SK-N-SH (cell line): ENCODE measurements at regions not wholly inside any gene's neighbourhood (a gene's known extent, or its start where the extent isn't known, plus 50 kb on each side); places are given as distances from the start of the nearest gene placed in this dataset.

Source experiments
- CTCF ChIA-PET: fragments of 300-600, 350-600 bp; formaldehyde crosslinking; extraction: SDS; loops from one replicate; lab custom pipeline; 2021; lab: Yijun Ruan, JAX
- POLR2A ChIA-PET: fragments of 350-600 bp; sonication (Branson Sonifier 250); formaldehyde crosslinking; extraction: SDS; loops from one replicate; lab custom pipeline; 2020; ENCODE audit warnings: antibody characterized with exemption, inconsistent platforms; lab: Yijun Ruan, JAX
- DNase-seq: peaks from one replicate; pipeline ENCODE4 v3.0.0; 2012
- H2AFZ ChIP-seq: fragments of 200-600 bp; sonication (generic); 2 replicates; pipeline ENCODE4 v1.8.1; 2016; ENCODE audit warnings: antibody characterized with exemption, mild to moderate bottlenecking, low read depth
- H3F3A ChIP-seq: fragments of 200-600 bp; sonication (generic); replicated peaks from 2 replicates; pipeline ENCODE3; 2016; ENCODE audit warnings: antibody characterized with exemption, mild to moderate bottlenecking; ENCODE audit not compliant: insufficient read depth
- H3K27ac ChIP-seq, 2 experiments: fragments of 200-500 bp in 1 of 2; fragments of 200-600 bp in 1 of 2; sonication (Bioruptor generic) in 1 of 2; sonication (generic), shearing (Covaris generic) in 1 of 2; 2 replicates each; pipeline versions ENCODE4 v1.5.1 to v1.6.1; 2014 to 2016; ENCODE audit warnings: low read depth in 2 of 2, inconsistent platforms in 1 of 2, low read length in 1 of 2, mild to moderate bottlenecking in 1 of 2, mixed read lengths in 1 of 2
- H3K27me3 ChIP-seq: fragments of 200-600 bp; sonication (generic), shearing (Covaris generic); 2 replicates; pipeline ENCODE4 v1.6.1; 2016; ENCODE audit warnings: mixed run types; ENCODE audit not compliant: insufficient read depth
- H3K36me3 ChIP-seq, 2 experiments: fragments of 200-500 bp in 1 of 2; fragments of 200-600 bp in 1 of 2; sonication (Bioruptor generic) in 1 of 2; sonication (generic) in 1 of 2; replicated peaks in 1 of 2; 2 replicates each; pipeline versions ENCODE3 to v1.5.1; 2014 to 2016; ENCODE audit warnings: low read length in 1 of 2, mild to moderate bottlenecking in 1 of 2; ENCODE audit not compliant: insufficient read depth in 2 of 2, control insufficient read depth in 1 of 2
- H3K4me1 ChIP-seq, 2 experiments: fragments of 200-500 bp in 1 of 2; fragments of 200-600 bp in 1 of 2; sonication (Bioruptor generic) in 1 of 2; sonication (generic), shearing (Covaris generic) in 1 of 2; 2 replicates each; pipeline versions ENCODE4 v1.5.1 to v1.6.1; 2014 to 2016; ENCODE audit warnings: low read depth in 1 of 2, low read length in 1 of 2, mixed run types in 1 of 2; ENCODE audit not compliant: insufficient read depth in 2 of 2, control insufficient read depth in 1 of 2
- H3K4me2 ChIP-seq: fragments of 200-600 bp; sonication (generic), shearing (Covaris generic); 2 replicates; pipeline ENCODE4 v1.6.1; 2017; ENCODE audit warnings: mixed run types
- H3K4me3 ChIP-seq, 2 experiments: fragments of 200-500 bp in 1 of 2; fragments of 200-600 bp in 1 of 2; sonication (Bioruptor generic) in 1 of 2; sonication (generic), shearing (Covaris generic) in 1 of 2; 2 replicates each; pipeline versions ENCODE4 v1.5.1 to v1.8.1; 2014 to 2016; ENCODE audit warnings: low read depth in 2 of 2, inconsistent platforms in 1 of 2, low read length in 1 of 2, mild to moderate bottlenecking in 1 of 2, mixed read lengths in 1 of 2, moderate library complexity in 1 of 2
- H3K79me2 ChIP-seq: fragments of 200-600 bp; sonication (generic); 2 replicates; pipeline ENCODE4 v1.8.1; 2017; ENCODE audit warnings: mild to moderate bottlenecking; ENCODE audit not compliant: insufficient read depth
- H3K9ac ChIP-seq: fragments of 200-600 bp; sonication (generic); 2 replicates; pipeline ENCODE4 v1.6.1; 2017; ENCODE audit warnings: mixed run types
- H3K9me2 ChIP-seq: fragments of 200-600 bp; sonication (generic); 2 replicates; pipeline ENCODE4 v1.6.1; 2017; ENCODE audit warnings: mixed run types
- H3K9me3 ChIP-seq: fragments of 200-600 bp; sonication (generic); 2 replicates; pipeline ENCODE4 v1.6.1; 2017; ENCODE audit warnings: mixed run types, mild to moderate bottlenecking, moderate library complexity
- H4K20me1 ChIP-seq: fragments of 200-600 bp; sonication (generic); 2 replicates; pipeline ENCODE4 v1.6.1; 2017; ENCODE audit warnings: mild to moderate bottlenecking, mixed run types; ENCODE audit not compliant: insufficient read depth
- ELF1 ChIP-seq: IDR thresholded peaks from 2 replicates; pipeline ENCODE4 v1.4.0; 2012
- EP300 ChIP-seq, 2 experiments: IDR thresholded peaks; 2 replicates each; pipeline versions ENCODE4 v1.4.0 to v1.6.1; 2012; ENCODE audit warnings: borderline replicate concordance in 1 of 2, low read depth in 1 of 2, low read length in 1 of 2
- EZH2phosphoT487 ChIP-seq: fragments of 200-600 bp; sonication (generic); IDR thresholded peaks from 2 replicates; pipeline ENCODE4 v1.6.1; 2017; ENCODE audit warnings: low read depth, mixed run types, mild to moderate bottlenecking, antibody characterized with exemption, moderate library complexity, borderline replicate concordance
- FOSL2 ChIP-seq: IDR thresholded peaks from 2 replicates; pipeline ENCODE4 v1.4.0; 2012; ENCODE audit warnings: low read depth, mild to moderate bottlenecking, moderate library complexity, borderline replicate concordance
- FOXJ3 ChIP-seq: sonication (generic); formaldehyde crosslinking; IDR thresholded peaks from 2 replicates; pipeline ENCODE4 v1.5.1; 2020; ENCODE audit warnings: mild to moderate bottlenecking, missing genetic modification reagents
- GABPA ChIP-seq: IDR thresholded peaks from 2 replicates; pipeline ENCODE4 v1.4.0; 2012; ENCODE audit warnings: low read depth, mild to moderate bottlenecking
- GATA2 ChIP-seq: sonication (generic); formaldehyde crosslinking; IDR thresholded peaks from 2 replicates; pipeline ENCODE4 v1.5.0; 2020; ENCODE audit warnings: mild to moderate bottlenecking, missing genetic modification reagents
- NFIC ChIP-seq: IDR thresholded peaks from 2 replicates; pipeline ENCODE4 v1.4.0; 2012; ENCODE audit warnings: borderline replicate concordance
- RAD21 ChIP-seq: IDR thresholded peaks from 2 replicates; pipeline ENCODE4 v1.6.1; 2012; ENCODE audit warnings: mild to moderate bottlenecking, low read length
- RCOR1 ChIP-seq: fragments of 150-350 bp; IDR thresholded peaks from 2 replicates; pipeline ENCODE4 v1.6.1; 2017; ENCODE audit warnings: antibody characterized with exemption, low read length
- RFX5 ChIP-seq: IDR thresholded peaks from 2 replicates; pipeline ENCODE4 v1.6.1; 2012; ENCODE audit warnings: mild to moderate bottlenecking, improper control_type of control experiment, low read length
- SIN3A ChIP-seq: IDR thresholded peaks from 2 replicates; pipeline ENCODE4 v1.6.1; 2012; ENCODE audit warnings: low read depth, mild to moderate bottlenecking, low read length, moderate library complexity, borderline replicate concordance
- SMC3 ChIP-seq: IDR thresholded peaks from 2 replicates; pipeline ENCODE4 v1.6.1; 2012; ENCODE audit warnings: low read depth, low read length, improper control_type of control experiment
- TEAD4 ChIP-seq: IDR thresholded peaks from 2 replicates; pipeline ENCODE4 v1.4.0; 2012; ENCODE audit warnings: mild to moderate bottlenecking, borderline replicate concordance; ENCODE audit not compliant: insufficient read depth
- USF1 ChIP-seq: IDR thresholded peaks from 2 replicates; pipeline ENCODE4 v1.4.0; 2012; ENCODE audit warnings: low read depth, borderline replicate concordance
- USF2 ChIP-seq: fragments of 150-350 bp; IDR thresholded peaks from 2 replicates; pipeline ENCODE4 v1.6.1; 2017; ENCODE audit warnings: antibody characterized with exemption, low read length, low read depth, borderline replicate concordance
- YY1 ChIP-seq: IDR thresholded peaks from 2 replicates; pipeline ENCODE4 v1.4.0; 2012; ENCODE audit warnings: low read depth, mild to moderate bottlenecking
- WGBS: methylation state at CpG from one replicate; pipeline ENCODE4 v1.1.6; 2017; ENCODE audit warnings: low lambda C conversion rate; 5-methylcytosine and 5-hydroxymethylcytosine counted together
- TF ChIP-seq, protein P1 (sequence below): IDR thresholded peaks from 2 replicates; pipeline ENCODE4 v1.4.0; 2012; ENCODE audit warnings: low read depth

DNA sequence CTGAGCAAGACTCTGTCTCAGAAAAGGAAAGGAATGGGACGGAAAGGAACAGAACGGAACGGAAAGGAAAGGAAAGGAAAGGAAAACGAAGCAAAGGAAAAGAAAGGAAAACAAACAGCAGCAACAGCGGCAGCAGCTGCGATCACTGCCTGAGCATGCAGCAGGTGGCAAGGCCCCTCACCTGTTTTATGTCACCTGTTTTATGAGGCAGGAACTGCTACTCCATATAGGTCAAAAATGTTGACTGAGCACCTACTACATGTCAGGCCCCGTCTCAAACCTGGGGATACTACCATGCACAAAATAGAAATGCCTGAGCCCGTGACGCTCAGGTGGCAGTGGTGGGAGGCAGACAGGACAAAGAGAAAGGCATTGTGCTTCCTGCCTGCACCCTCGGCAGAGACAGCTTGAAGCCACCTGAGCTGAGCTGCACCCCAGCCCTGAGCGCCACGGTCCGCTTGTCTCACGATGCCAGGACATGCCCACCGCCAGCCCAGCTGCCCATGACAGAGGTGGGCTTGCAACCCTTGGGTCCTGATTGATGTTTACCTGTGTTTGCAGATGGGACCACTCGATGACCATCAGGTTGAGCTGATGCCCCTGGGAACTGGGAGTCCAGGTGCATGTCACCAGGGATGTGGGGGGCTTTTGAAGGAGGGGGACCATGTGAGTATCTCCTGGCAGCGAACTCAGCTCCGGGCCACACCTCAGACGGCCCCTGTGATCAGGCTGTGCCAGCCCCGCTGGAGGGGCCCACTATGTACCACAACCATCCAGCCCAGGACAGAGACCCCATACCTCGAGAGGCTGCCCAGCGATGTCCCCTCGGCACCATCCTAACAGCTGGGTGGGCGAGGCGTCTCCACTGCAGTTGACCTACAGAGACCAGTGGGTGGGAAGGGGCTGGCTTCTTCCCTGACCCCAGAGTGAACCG lies 77.4 kb downstream of the RMI2 start:
- no peaks in the 10 kb centered on the region for H3K36me3 ChIP-seq
- CTCF ChIA-PET: interaction anchor here (1.6 kb wide), 1 partner anchor 219 kb away, joined by 5 read pairs; no protein-coding TSS in a partner anchor
- no peak overlapping the region for H3K4me3 ChIP-seq
- H3K27ac ChIP-seq: no peak overlapping the region
- H3K9ac ChIP-seq: no peak overlapping the region
- TF ChIP-seq RAD21 (no peak), GABPA (no peak), USF1 (no peak), SIN3A (no peak)
- TF ChIP-seq, all 33 proteins: peak for 0
- no peaks in the 10 kb centered on the region for H3F3A ChIP-seq
- no peaks in the 10 kb centered on the region for H3K79me2 ChIP-seq
- H2AFZ ChIP-seq: no peak overlapping the region
- no peaks in the 10 kb centered on the region for H3K27me3 ChIP-seq
- no peaks in the 10 kb centered on the region for H3K4me1 ChIP-seq
- POLR2A ChIA-PET: no interaction called here
- no peaks in the 10 kb centered on the region for H3K9me2 ChIP-seq
- no peak for DNase-seq
- H3K4me2 ChIP-seq: no peak overlapping the region
- whole genome bisulfite sequencing: 76% methylated on average over 15 of the region's 26 CpGs
- H3K9me3 ChIP-seq: no peaks in the 10 kb centered on the region
- no peaks in the 10 kb centered on the region for H4K20me1 ChIP-seq

GRCh38 chr16:11423315-11424117 lies 78.3 kb downstream of the RMI2 start:
- Histone ChIP-seq H3K27ac (no peak overlapping the region), H3K4me3 (no peak overlapping the region), H4K20me1 (no peaks in the 10 kb centered on the region), H3K27me3 (no peaks in the 10 kb centered on the region), H3K79me2 (no peaks in the 10 kb centered on the region), H3F3A (no peaks in the 10 kb centered on the region), H3K9me2 (no peaks in the 10 kb centered on the region), H3K9ac (no peak overlapping the region), H3K9me3 (no peaks in the 10 kb centered on the region), H3K4me2 (no peak overlapping the region), H3K4me1 (no peaks in the 10 kb centered on the region), H2AFZ (no peak overlapping the region), H3K36me3 (no peaks in the 10 kb centered on the region)
- 71% methylated on average over 9 of the region's 24 CpGs for WGBS
- no peak for DNase-seq
- TF ChIP-seq SIN3A (no peak), RFX5 (no peak), YY1 (no peak), NFIC (no peak), USF1 (no peak)
- ChIA-PET CTCF (interaction anchor here (1.6 kb wide), 1 partner anchor 218 kb away, joined by 5 read pairs; no protein-coding TSS in a partner anchor), POLR2A (no interaction called here)

- H3F3A ChIP-seq: no peaks in the 10 kb centered on the region
- WGBS: 100% methylated on average over 1 of the region's 15 CpGs
- POLR2A ChIA-PET: no interaction called here
- no peaks in the 10 kb centered on the region for H3K9me2 ChIP-seq
- no peak overlapping the region for H3K4me3 ChIP-seq
- no peak for DNase-seq
- H2AFZ ChIP-seq: no peak overlapping the region
- no peaks in the 10 kb centered on the region for H3K27me3 ChIP-seq
- no peak overlapping the region for H3K27ac ChIP-seq
- H4K20me1 ChIP-seq: no peaks in the 10 kb centered on the region
- no peaks in the 10 kb centered on the region for H3K36me3 ChIP-seq
- no peaks in the 10 kb centered on the region for H3K9me3 ChIP-seq
- no peak overlapping the region for H3K4me2 ChIP-seq
- H3K9ac ChIP-seq: no peak overlapping the region
- H3K4me1 ChIP-seq: no peaks in the 10 kb centered on the region
- CTCF ChIA-PET: interaction anchor here (1.7 kb wide), 1 partner anchor 16 kb away, joined by 6 read pairs; no protein-coding TSS in a partner anchor
- no peaks in the 10 kb centered on the region for H3K79me2 ChIP-seq
- TF ChIP-seq TEAD4 (no peak), GATA2 (CRISPR knock-in tag) (no peak), FOSL2 (no peak), FOXJ3 (CRISPR knock-in tag) (no peak), NFIC (no peak), SMC3 (no peak), EP300 (IDR thresholded peaks at IDR 0.05; ENCODE audit: borderline replicate concordance in 1 of 2, low read depth in 1 of 2, low read length in 1 of 2) (no peak), EZH2phosphoT487 (no peak), RCOR1 (no peak), ELF1 (no peak), USF2 (no peak)
- TF ChIP-seq, protein P1, sequence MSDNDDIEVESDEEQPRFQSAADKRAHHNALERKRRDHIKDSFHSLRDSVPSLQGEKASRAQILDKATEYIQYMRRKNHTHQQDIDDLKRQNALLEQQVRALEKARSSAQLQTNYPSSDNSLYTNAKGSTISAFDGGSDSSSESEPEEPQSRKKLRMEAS: no peak
Observed at GRCh38 chr16:11424118-11424460, 78.8 kb downstream of the RMI2 start.
